ENCODE measurements at regions not wholly inside any gene's neighbourhood (a gene's known extent, or its start where the extent isn't known, plus 50 kb on each side); places are given as distances from the start of the nearest gene placed in this dataset.

- TF ChIP-seq CTCF (conservative IDR thresholded peaks at IDR 0.05 in 1 of 2, IDR thresholded peaks at IDR 0.05 in 1 of 2; ENCODE audit: extremely low read depth in 1 of 2, insufficient read depth in 1 of 2, low read depth in 1 of 2, low read length in 2 of 2): no peak
- no peak for TF ChIP-seq EZH2 (IDR thresholded peaks at IDR 0.05; ENCODE audit: borderline replicate concordance, low read length)
Measured at GRCh38 chr5:114948363-114948762, 221.3 kb downstream of the TRIM36 start.
